ENCODE measurements at regions not wholly inside any gene's neighbourhood (a gene's known extent, or its start where the extent isn't known, plus 50 kb on each side); places are given as distances from the start of the nearest gene placed in this dataset.

DNA sequence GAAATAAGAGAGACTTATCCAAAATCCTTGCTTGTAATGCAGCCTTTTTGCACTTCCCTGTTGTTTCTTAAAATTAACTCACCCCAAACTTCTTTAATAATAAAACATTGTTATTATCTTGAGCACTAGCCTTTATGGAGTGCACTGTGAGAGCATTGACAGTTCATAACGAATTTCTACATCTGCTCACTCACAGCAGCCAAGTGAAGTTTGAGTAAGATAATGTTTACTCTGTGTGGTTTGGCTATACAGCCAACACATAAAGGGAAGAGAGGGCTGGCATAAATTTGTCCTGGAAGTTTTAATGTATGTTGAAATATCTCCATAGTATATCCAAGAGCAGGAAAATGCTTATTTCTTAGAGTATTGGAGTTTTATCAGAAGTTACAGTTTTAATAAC, 227.9 kb downstream of the FRK start:
- TF ChIP-seq, protein P1, sequence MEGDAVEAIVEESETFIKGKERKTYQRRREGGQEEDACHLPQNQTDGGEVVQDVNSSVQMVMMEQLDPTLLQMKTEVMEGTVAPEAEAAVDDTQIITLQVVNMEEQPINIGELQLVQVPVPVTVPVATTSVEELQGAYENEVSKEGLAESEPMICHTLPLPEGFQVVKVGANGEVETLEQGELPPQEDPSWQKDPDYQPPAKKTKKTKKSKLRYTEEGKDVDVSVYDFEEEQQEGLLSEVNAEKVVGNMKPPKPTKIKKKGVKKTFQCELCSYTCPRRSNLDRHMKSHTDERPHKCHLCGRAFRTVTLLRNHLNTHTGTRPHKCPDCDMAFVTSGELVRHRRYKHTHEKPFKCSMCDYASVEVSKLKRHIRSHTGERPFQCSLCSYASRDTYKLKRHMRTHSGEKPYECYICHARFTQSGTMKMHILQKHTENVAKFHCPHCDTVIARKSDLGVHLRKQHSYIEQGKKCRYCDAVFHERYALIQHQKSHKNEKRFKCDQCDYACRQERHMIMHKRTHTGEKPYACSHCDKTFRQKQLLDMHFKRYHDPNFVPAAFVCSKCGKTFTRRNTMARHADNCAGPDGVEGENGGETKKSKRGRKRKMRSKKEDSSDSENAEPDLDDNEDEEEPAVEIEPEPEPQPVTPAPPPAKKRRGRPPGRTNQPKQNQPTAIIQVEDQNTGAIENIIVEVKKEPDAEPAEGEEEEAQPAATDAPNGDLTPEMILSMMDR (IDR thresholded peaks at IDR 0.05; ENCODE audit: low read depth, low read length) = no peak
- H3K4me3 ChIP-seq (ENCODE audit: low read depth, low read length) = no peak overlapping the region

DNA sequence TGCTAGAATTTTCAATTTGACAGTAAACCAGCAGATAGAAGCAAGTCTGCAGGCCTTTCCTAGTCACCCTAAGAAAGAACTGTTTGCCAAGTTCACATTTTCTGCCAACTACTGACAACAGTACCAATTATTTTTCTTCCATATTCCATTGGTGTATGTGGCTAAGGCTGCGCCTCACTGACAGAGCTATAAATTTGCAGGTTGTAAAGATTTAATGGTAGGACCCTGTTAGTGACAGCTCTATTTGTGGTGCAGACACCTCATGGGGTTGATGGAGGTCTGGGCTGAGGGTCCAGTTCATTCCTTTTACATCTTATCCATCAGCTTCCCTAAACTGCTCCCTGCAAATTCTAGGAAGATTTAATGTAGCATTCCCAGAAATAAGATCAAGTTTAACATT, 228.5 kb downstream of the FRK start:
- H3K4me3 ChIP-seq (ENCODE audit: low read depth, low read length) = no peak overlapping the region
- TF ChIP-seq, protein P1 (IDR thresholded peaks at IDR 0.05; ENCODE audit: low read depth, low read length) = no peak

DNA sequence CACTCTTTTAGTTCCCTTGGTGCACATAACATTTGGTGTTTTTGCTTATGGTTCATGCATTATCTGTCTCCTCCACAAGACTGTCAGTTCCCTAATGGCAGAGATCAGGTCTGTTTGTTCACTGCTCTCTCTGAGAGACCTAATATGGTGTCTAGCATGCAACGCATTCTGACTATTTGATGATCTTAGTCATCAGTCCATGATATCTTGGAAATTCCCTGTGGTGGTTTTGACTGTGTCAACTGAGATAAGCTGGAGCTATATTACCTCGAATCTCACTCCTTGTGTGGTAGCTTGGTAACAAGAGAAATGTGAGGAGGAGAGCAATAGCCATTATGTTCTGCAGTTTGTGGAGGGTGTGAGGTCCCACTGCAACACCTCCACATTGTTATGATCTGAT, 229.8 kb downstream of the FRK start:
- no peak overlapping the region for H3K4me3 ChIP-seq (ENCODE audit: low read depth, low read length)
- TF ChIP-seq, protein P1 (IDR thresholded peaks at IDR 0.05; ENCODE audit: low read depth, low read length) = no peak

DNA sequence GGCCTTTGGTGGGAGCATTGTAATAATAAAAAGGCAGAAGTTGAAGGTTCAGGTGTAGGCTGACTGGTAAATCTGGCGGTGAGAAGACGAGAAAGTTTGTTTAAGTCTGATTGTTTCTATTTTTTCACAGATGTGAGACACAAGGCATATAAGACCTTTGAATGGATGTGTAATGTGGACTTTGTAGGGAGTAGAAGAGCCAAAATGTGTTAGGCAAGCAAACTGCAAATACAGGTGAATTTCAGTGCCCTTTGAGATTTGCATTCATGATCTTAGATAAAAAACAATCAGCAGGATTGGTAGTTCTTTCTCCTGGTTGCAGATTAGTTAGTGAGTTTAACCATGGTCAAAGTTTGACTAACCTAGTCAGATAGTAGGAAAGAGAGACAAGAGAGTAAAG, 238.9 kb downstream of the FRK start:
- TF ChIP-seq, protein P1 (IDR thresholded peaks at IDR 0.05; ENCODE audit: low read depth, low read length) = no peak
- H3K4me3 ChIP-seq (ENCODE audit: low read depth, low read length) = no peak overlapping the region

DNA sequence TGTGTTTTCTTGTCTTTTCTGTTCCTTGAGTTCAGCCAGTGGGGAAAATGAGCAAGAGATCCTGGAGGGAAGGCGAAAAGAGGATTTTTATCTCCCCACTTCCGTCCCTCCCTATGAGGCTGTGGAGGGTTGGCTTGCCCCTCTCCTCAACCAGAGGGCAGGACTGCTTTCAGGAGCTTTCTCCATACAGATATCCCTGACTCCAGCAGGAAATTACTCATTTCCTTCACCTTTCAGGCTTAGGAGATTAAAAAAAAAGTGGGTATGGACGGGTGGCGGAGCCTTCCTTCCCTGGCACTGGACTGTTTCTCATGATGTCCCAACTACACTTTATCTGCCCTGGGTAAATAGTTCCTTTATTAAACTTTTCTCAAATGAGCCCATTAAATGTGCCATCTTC, 241.2 kb downstream of the FRK start:
- no peak overlapping the region for H3K4me3 ChIP-seq (ENCODE audit: low read depth, low read length)
- TF ChIP-seq, protein P1 (IDR thresholded peaks at IDR 0.05; ENCODE audit: low read depth, low read length) = no peak

DNA sequence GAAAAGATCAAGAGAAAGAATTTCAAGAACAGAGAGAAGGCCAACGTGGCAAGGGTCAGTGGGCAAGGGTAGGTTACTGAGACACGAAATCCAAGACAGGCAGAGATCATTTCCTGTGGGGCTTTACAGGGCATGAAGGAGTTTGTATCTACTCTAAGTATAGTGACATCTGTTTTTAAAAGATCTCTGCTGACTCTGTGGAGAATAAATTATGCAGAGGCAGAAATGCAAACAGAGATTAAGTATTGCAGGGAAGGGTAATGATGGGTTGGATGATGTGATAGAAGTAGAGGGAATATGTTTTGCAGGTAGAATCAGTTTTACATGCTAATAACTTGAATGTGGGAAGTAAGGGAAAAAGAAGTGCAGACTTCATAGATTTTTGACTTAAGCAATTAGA, 243.5 kb downstream of the FRK start:
- TF ChIP-seq, protein P1 (IDR thresholded peaks at IDR 0.05; ENCODE audit: low read depth, low read length) = no peak
- H3K4me3 ChIP-seq (ENCODE audit: low read depth, low read length) = no peak overlapping the region

DNA sequence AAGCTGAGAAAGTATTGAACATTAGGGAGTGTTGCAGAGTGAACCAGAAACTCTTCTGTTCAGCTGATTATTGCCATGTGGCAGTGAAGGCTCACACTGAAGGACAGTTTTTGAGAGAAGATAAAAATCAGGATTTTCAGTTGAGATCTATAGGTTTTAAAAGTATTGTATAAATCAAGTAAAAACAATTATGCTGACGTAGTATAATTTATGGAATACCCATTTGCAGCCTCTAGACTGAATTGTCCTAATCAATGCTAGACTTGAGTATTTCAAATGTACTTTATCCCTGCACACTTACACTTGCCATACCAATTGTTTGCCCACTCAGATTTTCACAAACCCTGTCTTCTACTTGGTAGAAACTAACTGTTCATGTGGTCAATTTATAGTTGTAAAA, 245.8 kb downstream of the FRK start:
- H3K4me3 ChIP-seq (ENCODE audit: low read depth, low read length) = no peak overlapping the region
- TF ChIP-seq, protein P1 (IDR thresholded peaks at IDR 0.05; ENCODE audit: low read depth, low read length) = no peak

Measured in WI38 (cell line).